ENCODE measurements at regions not wholly inside any gene's neighbourhood (a gene's known extent, or its start where the extent isn't known, plus 50 kb on each side); places are given as distances from the start of the nearest gene placed in this dataset.
"Not testable (repeated sequence)": the region's sequence is repeated elsewhere in the genome, so short reads cannot be mapped to it uniquely, and the experiment has no call there.

DNA sequence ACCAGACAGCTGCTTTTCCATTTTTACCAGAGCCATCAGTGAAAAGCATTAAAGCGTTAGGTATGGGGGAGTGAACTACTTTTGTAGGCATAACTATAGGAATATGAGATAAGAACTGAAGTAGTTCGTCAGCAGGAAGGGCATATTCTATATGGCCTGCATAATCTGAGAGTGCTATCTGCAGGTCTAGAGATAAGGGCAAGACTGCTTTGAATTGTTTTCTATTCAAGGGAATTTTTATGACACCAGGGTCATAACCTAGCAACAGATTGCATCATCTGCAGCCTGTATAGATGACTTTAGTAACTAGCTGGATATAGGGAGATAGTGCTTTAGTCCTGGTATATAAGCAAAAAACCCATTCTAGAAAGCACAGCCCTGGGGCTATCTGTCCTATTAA is 437.3 kb upstream of the HTR1E start:
- no peak overlapping the region for H3K4me3 ChIP-seq (ENCODE audit: low read depth, low read length)
- in situ Hi-C loops (cut with HindIII; ENCODE audit: low sequenced_read_pairs), result no loop called here
- no peak for TF ChIP-seq CTCF (IDR thresholded peaks at IDR 0.05; ENCODE audit: low read depth, low read length)
- no peak for DNase-seq (ENCODE audit: low read depth, low spot score)

DNA sequence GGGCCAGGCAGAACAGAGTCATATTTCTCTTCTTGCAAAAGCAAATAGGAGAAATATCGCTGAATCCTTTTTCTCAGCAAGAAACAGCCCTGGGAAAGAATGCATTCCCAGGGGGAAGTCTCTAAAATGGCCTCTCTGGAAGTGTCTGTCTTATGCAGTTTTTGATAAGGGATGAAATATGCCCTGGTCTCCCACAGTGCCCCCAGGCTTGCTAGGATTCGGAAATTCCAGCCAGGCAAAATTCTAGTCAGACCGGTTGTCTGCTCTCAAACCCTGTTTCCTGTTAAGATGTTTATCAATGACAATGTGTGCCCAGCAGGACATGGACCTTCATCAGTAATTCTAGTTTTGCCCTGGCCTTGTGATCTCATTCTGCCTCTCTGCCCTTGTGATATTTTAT is 448.3 kb upstream of the HTR1E start:
- in situ Hi-C loops (cut with HindIII; ENCODE audit: low sequenced_read_pairs); H3K4me3 ChIP-seq (ENCODE audit: low read depth, low read length); DNase-seq (ENCODE audit: low read depth, low spot score): not testable (repeated sequence)

- no peak for TF ChIP-seq CTCF (IDR thresholded peaks at IDR 0.05; ENCODE audit: low read depth, low read length)
- H3K4me3 ChIP-seq (ENCODE audit: low read depth, low read length), result no peak overlapping the region
- DNase-seq (ENCODE audit: low read depth, low spot score), result no peak
- in situ Hi-C loops (cut with HindIII; ENCODE audit: low sequenced_read_pairs), result no loop called here
Observed at GRCh38 chr6:86487660-86488221, 449.6 kb upstream of the HTR1E start.

DNA sequence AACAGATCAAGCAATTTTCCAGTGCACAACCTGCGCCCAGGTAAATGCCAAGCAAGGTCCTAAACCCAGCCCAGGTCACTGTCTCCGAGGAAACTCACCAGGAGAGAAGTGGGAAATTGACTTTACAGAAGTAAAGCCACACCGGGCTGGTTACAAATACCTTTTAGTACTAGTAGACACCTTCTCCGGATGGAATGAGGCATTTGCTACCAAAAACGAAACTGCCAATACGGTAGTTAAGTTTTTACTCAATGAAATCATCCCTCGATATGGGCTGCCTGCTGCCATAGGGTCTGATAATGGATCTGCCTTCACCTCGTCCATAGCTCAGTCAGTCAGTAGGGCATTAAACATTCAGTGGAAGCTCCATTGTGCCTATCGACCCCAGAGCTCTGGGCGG is 459.0 kb upstream of the HTR1E start:
- DNase-seq (ENCODE audit: low read depth, low spot score); H3K4me3 ChIP-seq (ENCODE audit: low read depth, low read length); in situ Hi-C loops (cut with HindIII; ENCODE audit: low sequenced_read_pairs): not testable (repeated sequence)

DNA sequence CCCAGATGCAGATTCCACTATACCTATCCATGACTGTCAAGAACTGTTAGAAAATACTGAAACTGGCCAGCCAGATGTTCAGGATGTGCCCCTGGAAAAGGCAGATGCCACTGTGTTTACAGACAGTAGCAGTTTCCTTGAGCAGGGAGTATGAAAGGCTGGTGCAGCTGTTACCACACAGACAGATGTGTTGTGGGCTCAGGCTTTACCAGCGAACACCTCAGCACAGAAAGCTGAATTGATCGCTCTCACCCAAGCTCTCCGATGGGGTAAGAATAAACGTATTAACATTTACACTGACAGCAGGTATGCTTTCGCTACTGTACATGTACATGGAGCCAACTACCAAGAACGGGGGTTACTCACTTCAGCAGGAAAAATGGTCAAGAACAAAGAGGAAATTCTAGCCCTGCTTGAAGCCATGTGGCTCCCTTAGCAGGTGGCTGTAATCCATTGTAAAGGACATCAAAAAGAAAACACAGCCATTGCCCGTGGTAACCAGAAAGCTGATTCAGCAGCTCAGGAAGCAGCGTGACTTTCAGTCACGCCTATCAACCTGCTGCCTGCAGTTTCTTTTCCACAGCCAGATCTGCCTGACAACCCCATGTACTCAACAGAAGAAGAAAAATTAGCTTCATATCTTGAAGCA is 459.7 kb upstream of the HTR1E start:
- no peak for DNase-seq (ENCODE audit: low read depth, low spot score)
- no peak for TF ChIP-seq CTCF (IDR thresholded peaks at IDR 0.05; ENCODE audit: low read depth, low read length)
- H3K4me3 ChIP-seq (ENCODE audit: low read depth, low read length), result no peak overlapping the region
- in situ Hi-C loops (cut with HindIII; ENCODE audit: low sequenced_read_pairs), result no loop called here

DNA sequence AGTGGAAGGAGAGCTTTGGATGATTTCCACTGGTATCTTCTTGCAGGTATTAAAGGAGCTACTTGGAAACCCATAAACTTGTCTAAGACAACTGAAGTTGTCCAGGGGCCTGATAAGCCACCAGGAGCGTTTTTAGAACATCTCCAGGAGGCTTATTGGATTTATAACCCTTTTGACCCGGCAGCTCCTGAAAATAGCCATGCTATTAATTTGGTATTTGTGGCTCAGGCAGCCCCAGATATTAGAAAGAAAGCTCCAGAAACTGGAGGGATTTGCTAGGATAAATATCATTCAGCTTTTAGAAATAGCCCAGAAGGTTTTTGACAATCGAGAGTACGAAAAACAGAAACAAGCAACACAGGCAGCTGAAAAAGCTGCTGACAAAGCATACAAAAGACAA is 461.0 kb upstream of the HTR1E start:
- no peak for TF ChIP-seq CTCF (IDR thresholded peaks at IDR 0.05; ENCODE audit: low read depth, low read length)
- no peak overlapping the region for H3K4me3 ChIP-seq (ENCODE audit: low read depth, low read length)
- DNase-seq (ENCODE audit: low read depth, low spot score), result no peak
- in situ Hi-C loops (cut with HindIII; ENCODE audit: low sequenced_read_pairs), result no loop called here

- in situ Hi-C loops (cut with HindIII; ENCODE audit: low sequenced_read_pairs), result no loop called here
- no peak for DNase-seq (ENCODE audit: low read depth, low spot score)
- no peak for TF ChIP-seq CTCF (IDR thresholded peaks at IDR 0.05; ENCODE audit: low read depth, low read length)
- H3K4me3 ChIP-seq (ENCODE audit: low read depth, low read length), result no peak overlapping the region
Observed at GRCh38 chr6:86474081-86474480, 463.2 kb upstream of the HTR1E start.

- H3K4me3 ChIP-seq (ENCODE audit: low read depth, low read length), result no peak overlapping the region
- DNase-seq (ENCODE audit: low read depth, low spot score), result no peak
- TF ChIP-seq CTCF (IDR thresholded peaks at IDR 0.05; ENCODE audit: low read depth, low read length), result no peak
- in situ Hi-C loops (cut with HindIII; ENCODE audit: low sequenced_read_pairs), result no loop called here
Observed at GRCh38 chr6:86471791-86472190, 465.5 kb upstream of the HTR1E start.
